Kidney (tissue), 13 donors: ENCODE measurements at regions not wholly inside any gene's neighbourhood (a gene's known extent, or its start where the extent isn't known, plus 50 kb on each side); places are given as distances from the start of the nearest gene placed in this dataset.

ENCODE experiments used
- DNase-seq, 5 donors: peaks; one replicate each; pipeline ENCODE4 v3.0.0-alpha.2; 2013 to 2020
- FAIRE-seq: peaks from 2 replicates; lab custom pipeline; 2012; peaks lifted over from hg19 to GRCh38; lab: Jason Lieb, UNC
- H3K27ac ChIP-seq, 2 donors: one replicate each; pipeline ENCODE4 v1.7.0; 2013; ENCODE audit warnings: low read depth in 2 of 2, low read length in 2 of 2, inconsistent platforms in 1 of 2
- H3K27me3 ChIP-seq: one replicate; pipeline ENCODE4 v1.7.1; 2013; ENCODE audit warnings: low read length, inconsistent platforms; ENCODE audit not compliant: control insufficient read depth, insufficient read depth
- H3K36me3 ChIP-seq, 3 donors: one replicate each; pipeline versions ENCODE4 v1.7.0 to v1.7.1; 2013; ENCODE audit warnings: low read length in 3 of 3, control low read depth in 1 of 3, inconsistent platforms in 1 of 3; ENCODE audit not compliant: insufficient read depth in 3 of 3, control insufficient read depth in 2 of 3
- H3K4me1 ChIP-seq, 3 donors: one replicate each; pipeline versions ENCODE4 v1.7.0 to v1.7.1; 2013; ENCODE audit warnings: low read length in 3 of 3, inconsistent platforms in 1 of 3, low read depth in 1 of 3; ENCODE audit not compliant: control insufficient read depth in 2 of 3, insufficient read depth in 2 of 3
- H3K4me3 ChIP-seq, 3 donors: one replicate each; pipeline versions ENCODE4 v1.7.0 to v1.8.1; 2013; ENCODE audit warnings: low read length in 3 of 3, control low read depth in 1 of 3, inconsistent platforms in 1 of 3
- H3K9ac ChIP-seq, 3 donors: one replicate each; pipeline versions ENCODE4 v1.7.0 to v1.7.1; 2013; ENCODE audit warnings: low read length in 3 of 3, control low read depth in 1 of 3, inconsistent platforms in 1 of 3
- H3K9me3 ChIP-seq, 3 donors: one replicate each; pipeline versions ENCODE4 v1.7.0 to v1.7.1; 2013; ENCODE audit warnings: low read length in 3 of 3, control low read depth in 1 of 3, inconsistent platforms in 1 of 3; ENCODE audit not compliant: control insufficient read depth in 2 of 3, insufficient read depth in 1 of 3
- CTCF ChIP-seq: IDR thresholded peaks from 3 replicates; pipeline ENCODE4 v1.5.1; 2012; ENCODE audit warnings: mild to moderate bottlenecking, moderate library complexity, borderline replicate concordance; ENCODE audit not compliant: insufficient read depth; ENCODE audit errors: extremely low read depth
- intact Hi-C: fragments of 100-400 bp; cut with DNase I; formaldehyde crosslinking; loops from one replicate; pipeline ENCODE4 v1.11.1; 2022
- donor health status: control.
- donor health status: control.
- donor health status: control.
- donor health status: control.
- donor health status: control.
- donor health status: DM: yes; HTN: yes; CAD: no.
- donor health status: Normal renal cell carcinoma (clear cell type).

- intact Hi-C loops: no loop called here
- Histone ChIP-seq H3K36me3 (no peaks in the 10 kb centered on the region), H3K27ac (no peak overlapping the region), H3K9me3 (no peaks in the 10 kb centered on the region), H3K4me3 (no peak overlapping the region), H3K9ac (no peak overlapping the region), H3K27me3 (no peaks in the 10 kb centered on the region), H3K4me1 (no peaks in the 10 kb centered on the region)
- DNase-seq: no peak
- no peak for FAIRE-seq
- no peak for TF ChIP-seq CTCF
These were observed 118.1 kb upstream of the MEIS2 start for GRCh38 chr15:37218351-37218916.

GRCh38 chr15:37219211-37219701 lies 118.9 kb upstream of the MEIS2 start:
- intact Hi-C loops: no loop called here
- no peaks in the 10 kb centered on the region for H3K4me1 ChIP-seq
- no peaks in the 10 kb centered on the region for H3K27me3 ChIP-seq
- no peak overlapping the region for H3K4me3 ChIP-seq
- no peaks in the 10 kb centered on the region for H3K36me3 ChIP-seq
- H3K27ac ChIP-seq: no peak overlapping the region
- DNase-seq: no peak
- no peak for FAIRE-seq
- no peak overlapping the region for H3K9ac ChIP-seq
- TF ChIP-seq CTCF: no peak
- no peaks in the 10 kb centered on the region for H3K9me3 ChIP-seq

GRCh38 chr15:37220949-37221670 lies 120.8 kb upstream of the MEIS2 start:
- no peak for TF ChIP-seq CTCF
- H3K27me3 ChIP-seq: no peaks in the 10 kb centered on the region
- no peak overlapping the region for H3K4me3 ChIP-seq
- no peak for DNase-seq
- no peaks in the 10 kb centered on the region for H3K4me1 ChIP-seq
- intact Hi-C loops: no loop called here
- no peak overlapping the region for H3K9ac ChIP-seq
- no peak for FAIRE-seq
- H3K36me3 ChIP-seq: no peaks in the 10 kb centered on the region
- H3K27ac ChIP-seq: no peak overlapping the region
- H3K9me3 ChIP-seq: no peaks in the 10 kb centered on the region
